Thyroid gland (tissue), 4 donors: ENCODE measurements at regions not wholly inside any gene's neighbourhood (a gene's known extent, or its start where the extent isn't known, plus 50 kb on each side); places are given as distances from the start of the nearest gene placed in this dataset.

Experiments used
- DNase-seq, 2 donors: peaks; one replicate each; pipeline ENCODE4 v3.0.0-alpha.2; 2019
- H3K27ac ChIP-seq, 3 donors: fragments of 200-600 bp; sonication (generic); 1 replicate in 2 of 3; 2 replicates in 1 of 3; pipeline ENCODE4 v1.5.1; 2016 to 2019; ENCODE audit warnings: mild to moderate bottlenecking in 1 of 3, moderate library complexity in 1 of 3
- H3K27me3 ChIP-seq: fragments of 200-600 bp; sonication (generic); one replicate; pipeline ENCODE4 v1.5.1; 2019
- H3K36me3 ChIP-seq, 2 donors: fragments of 200-600 bp; sonication (generic); one replicate each; pipeline ENCODE4 v1.5.1; 2016 to 2019
- H3K4me1 ChIP-seq, 2 donors: fragments of 200-600 bp; sonication (generic); one replicate each; pipeline ENCODE4 v1.5.1; 2017 to 2019
- H3K4me3 ChIP-seq, 3 donors: fragments of 200-600 bp; sonication (generic); replicated peaks in 1 of 3; 1 replicate in 2 of 3; 2 replicates in 1 of 3; pipeline ENCODE4 v1.5.1; 2016; ENCODE audit warnings: mild to moderate bottlenecking in 1 of 3
- H3K9me3 ChIP-seq: fragments of 200-600 bp; sonication (generic); one replicate; pipeline ENCODE4 v1.5.1; 2017
- POLR2A ChIP-seq, 2 donors: fragments of 450-650 bp; IDR thresholded peaks; one replicate each; pipeline ENCODE4 v1.6.1; 2017; ENCODE audit warnings: antibody characterized with exemption in 2 of 2, mild to moderate bottlenecking in 2 of 2, moderate library complexity in 1 of 2
- WGBS, 2 donors: methylation state at CpG; one replicate each; pipeline ENCODE4 v1.1.5; 2017; 5-methylcytosine and 5-hydroxymethylcytosine counted together
- intact Hi-C: fragments of 100-400 bp; cut with DNase I; formaldehyde crosslinking; loops from one replicate; pipeline ENCODE4 v1.15.1; 2023
- TF ChIP-seq, protein P1 (sequence below), 6 experiments: fragments of 200-600 bp in 3 of 6; fragments of 450-650 bp in 3 of 6; sonication (generic) in 3 of 6; IDR thresholded peaks; one replicate each; pipeline ENCODE4 v1.5.1; 2016 to 2019; ENCODE audit warnings: antibody characterized with exemption in 6 of 6, mild to moderate bottlenecking in 2 of 6, inconsistent platforms in 1 of 6, moderate library complexity in 1 of 6

GRCh38 chr10:20986049-20986448 is 88.9 kb upstream of the NEBL start:
- no peak for DNase-seq
- H3K4me1 ChIP-seq: no peaks in the 10 kb centered on the region
- no peaks in the 10 kb centered on the region for H3K9me3 ChIP-seq
- no peak for TF ChIP-seq POLR2A (IDR thresholded peaks at IDR 0.05)
- TF ChIP-seq, protein P1, sequence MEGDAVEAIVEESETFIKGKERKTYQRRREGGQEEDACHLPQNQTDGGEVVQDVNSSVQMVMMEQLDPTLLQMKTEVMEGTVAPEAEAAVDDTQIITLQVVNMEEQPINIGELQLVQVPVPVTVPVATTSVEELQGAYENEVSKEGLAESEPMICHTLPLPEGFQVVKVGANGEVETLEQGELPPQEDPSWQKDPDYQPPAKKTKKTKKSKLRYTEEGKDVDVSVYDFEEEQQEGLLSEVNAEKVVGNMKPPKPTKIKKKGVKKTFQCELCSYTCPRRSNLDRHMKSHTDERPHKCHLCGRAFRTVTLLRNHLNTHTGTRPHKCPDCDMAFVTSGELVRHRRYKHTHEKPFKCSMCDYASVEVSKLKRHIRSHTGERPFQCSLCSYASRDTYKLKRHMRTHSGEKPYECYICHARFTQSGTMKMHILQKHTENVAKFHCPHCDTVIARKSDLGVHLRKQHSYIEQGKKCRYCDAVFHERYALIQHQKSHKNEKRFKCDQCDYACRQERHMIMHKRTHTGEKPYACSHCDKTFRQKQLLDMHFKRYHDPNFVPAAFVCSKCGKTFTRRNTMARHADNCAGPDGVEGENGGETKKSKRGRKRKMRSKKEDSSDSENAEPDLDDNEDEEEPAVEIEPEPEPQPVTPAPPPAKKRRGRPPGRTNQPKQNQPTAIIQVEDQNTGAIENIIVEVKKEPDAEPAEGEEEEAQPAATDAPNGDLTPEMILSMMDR (IDR thresholded peaks at IDR 0.05): no peak
- WGBS, 2 donors: 83 to 84% methylated on average over 2 of the region's 2 CpGs
- no peak overlapping the region for H3K27ac ChIP-seq
- H3K27me3 ChIP-seq: no peaks in the 10 kb centered on the region
- intact Hi-C loops: no loop called here
- H3K36me3 ChIP-seq: no peaks in the 10 kb centered on the region
- no peak overlapping the region for H3K4me3 ChIP-seq

DNA sequence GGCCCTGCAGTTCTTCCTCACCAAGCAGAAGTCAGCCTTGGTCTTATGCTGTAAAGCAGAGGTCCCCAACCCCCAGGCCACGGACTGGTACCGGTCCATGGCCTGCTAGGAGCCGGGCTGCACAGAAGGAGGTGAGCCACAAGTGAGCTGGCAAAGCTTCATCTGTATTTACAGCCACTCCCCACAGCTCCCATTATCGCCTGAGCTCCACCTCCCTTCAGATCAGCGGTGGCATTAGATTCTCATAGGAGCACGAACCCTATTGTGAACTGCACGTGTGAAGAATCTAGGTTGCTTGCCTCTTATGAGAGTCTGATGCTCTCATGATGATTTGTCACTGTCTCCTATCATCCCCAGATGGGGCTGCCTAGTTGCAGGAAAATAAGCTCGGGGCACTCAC is 87.6 kb upstream of the NEBL start:
- 85 to 91% methylated on average over 8 of the region's 8 CpGs for WGBS, 2 donors
- TF ChIP-seq, protein P1 (IDR thresholded peaks at IDR 0.05): no peak
- no peak for TF ChIP-seq POLR2A (IDR thresholded peaks at IDR 0.05)
- no peaks in the 10 kb centered on the region for H3K36me3 ChIP-seq
- DNase-seq: no peak
- no peaks in the 10 kb centered on the region for H3K27me3 ChIP-seq
- H3K4me1 ChIP-seq: no peaks in the 10 kb centered on the region
- no peak overlapping the region for H3K27ac ChIP-seq
- H3K4me3 ChIP-seq: no peak overlapping the region
- intact Hi-C loops: no loop called here
- no peaks in the 10 kb centered on the region for H3K9me3 ChIP-seq

- Histone ChIP-seq H3K27me3 (no peaks in the 10 kb centered on the region), H3K4me3 (no peak overlapping the region), H3K4me1 (peaks cover 0 to 8% of the 10 kb centered on the region in 2 donors), H3K27ac (no peak overlapping the region), H3K9me3 (no peaks in the 10 kb centered on the region), H3K36me3 (no peaks in the 10 kb centered on the region)
- TF ChIP-seq, protein P1 (IDR thresholded peaks at IDR 0.05): no peak
- TF ChIP-seq POLR2A (IDR thresholded peaks at IDR 0.05): no peak
- WGBS, 2 donors: 100% methylated on average over 2 of the region's 2 CpGs
- no peak for DNase-seq
- intact Hi-C loops: no loop called here
Measured at GRCh38 chr10:20981419-20981953, 84.4 kb upstream of the NEBL start.

- intact Hi-C loops: no loop called here
- Histone ChIP-seq H3K9me3 (no peaks in the 10 kb centered on the region), H3K27ac (no peak overlapping the region), H3K27me3 (no peaks in the 10 kb centered on the region), H3K4me3 (no peak overlapping the region), H3K36me3 (no peaks in the 10 kb centered on the region), H3K4me1 (peaks cover 0 to 8% of the 10 kb centered on the region in 2 donors)
- TF ChIP-seq, protein P1 (IDR thresholded peaks at IDR 0.05): no peak
- TF ChIP-seq POLR2A (IDR thresholded peaks at IDR 0.05): no peak
- 83 to 90% methylated on average over 5 of the region's 5 CpGs for WGBS, 2 donors
- DNase-seq: no peak
Measured at GRCh38 chr10:20978617-20979016, 81.5 kb upstream of the NEBL start.

- no peak for DNase-seq
- intact Hi-C loops: no loop called here
- no peak overlapping the region for H3K4me3 ChIP-seq
- no peak for TF ChIP-seq POLR2A (IDR thresholded peaks at IDR 0.05)
- TF ChIP-seq, protein P1 (IDR thresholded peaks at IDR 0.05): no peak
- H3K27me3 ChIP-seq: no peaks in the 10 kb centered on the region
- WGBS, 2 donors: 71 to 77% methylated on average over 5 of the region's 5 CpGs
- peaks cover 0 to 8% of the 10 kb centered on the region in 2 donors for H3K4me1 ChIP-seq
- no peak overlapping the region for H3K27ac ChIP-seq
- no peaks in the 10 kb centered on the region for H3K9me3 ChIP-seq
- no peaks in the 10 kb centered on the region for H3K36me3 ChIP-seq
Measured at GRCh38 chr10:20977300-20977699, 80.2 kb upstream of the NEBL start.
